GF-D8 (cell line): ENCODE measurements at regions not wholly inside any gene's neighbourhood (a gene's known extent, or its start where the extent isn't known, plus 50 kb on each side); places are given as distances from the start of the nearest gene placed in this dataset.

ENCODE experiments used
- DNase-seq: peaks from one replicate; lab custom pipeline; 2025; lab: John Stamatoyannopoulos, UW

DNA sequence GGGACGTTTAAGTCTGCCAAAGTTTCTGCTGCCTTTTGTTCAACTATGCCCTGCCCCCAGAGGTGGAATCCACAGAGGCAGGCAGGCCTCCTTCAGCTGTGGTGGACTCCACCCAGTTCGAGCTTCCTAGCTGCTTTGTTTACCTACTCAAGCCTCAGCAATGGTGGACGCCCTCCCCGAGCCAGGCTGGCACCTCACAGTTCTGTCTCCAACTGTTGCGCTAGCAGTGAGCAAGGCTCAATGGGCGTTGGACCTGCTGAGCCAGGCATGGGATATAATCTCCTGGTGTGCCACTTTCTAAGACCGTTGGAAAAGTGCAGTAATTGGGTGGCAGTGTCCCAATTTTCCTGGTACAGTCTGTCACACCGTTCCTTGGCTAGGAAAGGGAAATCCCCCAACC lies 444.7 kb downstream of the FLRT2 start:
- DNase-seq = no peak

DNA sequence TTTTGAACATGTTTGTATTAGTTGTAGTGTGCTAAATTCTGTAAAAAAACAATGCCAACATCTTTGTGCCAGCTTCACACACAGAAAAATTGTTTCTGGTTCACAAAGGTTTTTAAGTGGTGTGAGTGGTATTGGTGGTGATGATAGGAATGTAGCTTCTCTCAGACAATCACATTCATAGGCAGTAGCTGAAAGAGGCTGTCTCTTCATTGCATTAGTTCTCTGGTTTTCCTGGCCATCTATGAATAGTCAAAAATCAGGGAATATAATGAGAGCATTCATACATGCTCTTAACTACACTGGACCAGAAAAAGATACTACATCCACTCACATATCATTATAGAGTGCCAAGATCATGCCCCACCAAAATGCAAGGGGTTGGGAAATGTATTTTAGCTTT lies 433.5 kb downstream of the FLRT2 start:
- no peak for DNase-seq

DNA sequence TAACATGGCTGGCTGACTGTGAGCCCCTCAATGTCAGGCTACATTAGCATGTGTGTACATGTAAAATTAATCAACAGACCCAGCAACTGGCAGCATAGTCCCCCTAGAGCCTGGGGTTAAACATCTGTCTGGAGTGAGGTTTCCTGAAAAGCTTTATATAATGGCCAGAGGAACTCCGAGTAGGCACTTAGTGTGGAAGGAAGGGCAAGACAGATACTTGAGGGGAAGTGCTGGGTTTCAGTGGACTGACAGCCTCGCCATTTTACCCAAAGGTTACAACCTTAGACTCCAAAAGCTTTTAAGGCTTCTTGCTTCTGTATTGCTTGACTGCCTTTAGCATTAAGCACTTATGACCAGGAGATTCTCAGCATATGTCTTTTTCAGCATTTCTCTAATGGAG lies 430.8 kb downstream of the FLRT2 start:
- no peak for DNase-seq

DNA sequence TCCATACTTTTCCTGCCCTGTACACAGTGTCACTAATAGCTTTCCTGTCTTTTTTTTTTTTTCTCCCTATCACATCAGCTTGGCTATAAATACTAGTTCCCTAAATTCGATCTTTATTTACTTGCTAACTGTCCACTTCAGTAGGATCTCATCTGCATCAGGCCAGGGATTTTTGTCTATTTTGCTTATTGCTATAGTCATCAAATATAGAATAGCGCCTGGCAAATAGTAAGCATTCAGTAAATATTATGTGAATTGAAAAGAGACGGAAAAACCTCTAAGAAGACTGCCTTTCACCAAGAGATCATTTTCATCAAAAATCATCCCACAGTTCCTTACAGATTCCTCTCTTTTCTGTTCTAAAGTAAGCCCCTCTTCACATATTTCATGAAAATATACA lies 429.1 kb downstream of the FLRT2 start:
- no peak for DNase-seq

DNA sequence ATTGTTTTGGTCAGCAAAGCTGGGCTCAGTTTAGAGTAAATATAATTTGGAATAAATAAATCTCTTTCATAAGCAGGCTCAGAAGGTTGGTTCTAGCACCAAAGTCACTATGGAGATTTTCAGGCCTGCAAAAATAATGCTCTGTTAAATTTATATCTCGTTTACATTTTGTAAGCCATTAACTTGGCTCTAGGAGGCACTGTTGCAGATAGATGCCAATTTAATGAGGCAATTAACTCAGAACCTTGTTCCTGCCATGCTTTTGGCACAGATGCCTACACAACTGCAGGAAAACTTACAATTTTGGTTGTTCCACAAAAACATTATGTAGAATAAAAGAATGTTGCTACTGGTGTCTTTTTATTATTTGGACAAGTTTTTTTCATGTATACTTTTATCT lies 428.1 kb downstream of the FLRT2 start:
- DNase-seq = no peak

DNA sequence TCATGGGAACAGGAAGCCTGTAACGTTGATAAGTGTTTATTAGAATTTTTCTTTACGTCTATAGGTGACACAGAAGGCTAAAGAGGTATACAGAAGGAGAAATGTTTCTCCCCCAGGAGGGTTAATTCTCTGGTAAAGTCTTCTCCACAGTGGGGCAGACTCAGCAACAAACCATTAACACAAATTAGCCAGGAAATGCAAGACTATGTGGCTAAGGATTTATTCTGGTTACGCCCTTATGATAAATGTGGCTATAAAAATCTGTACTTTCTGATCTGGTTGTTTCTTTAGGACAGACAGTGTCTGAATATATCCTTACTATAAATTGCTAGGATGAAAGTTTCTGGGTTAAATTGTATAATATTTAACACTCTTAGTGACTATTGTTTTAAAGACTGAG lies 423.3 kb downstream of the FLRT2 start:
- no peak for DNase-seq

DNA sequence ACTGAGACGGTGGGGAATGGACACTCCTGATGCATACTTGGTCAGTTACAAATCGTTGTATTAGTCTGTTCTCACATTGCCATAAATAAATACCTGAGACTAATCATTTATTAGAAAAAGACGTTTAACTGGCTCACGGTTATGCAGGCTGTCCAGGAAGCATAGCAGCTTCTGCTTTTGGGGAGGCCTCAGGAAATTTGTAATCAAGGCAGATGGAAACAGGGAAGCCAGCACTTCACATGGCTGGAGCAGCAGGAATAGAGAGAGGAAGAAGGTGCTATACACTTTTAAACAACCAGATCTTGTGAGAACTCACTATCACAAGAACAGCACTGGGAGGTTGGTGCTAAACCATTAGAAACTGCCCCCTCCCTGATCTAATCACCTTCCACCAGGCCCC lies 418.2 kb downstream of the FLRT2 start:
- DNase-seq = peak; percentile 16

DNA sequence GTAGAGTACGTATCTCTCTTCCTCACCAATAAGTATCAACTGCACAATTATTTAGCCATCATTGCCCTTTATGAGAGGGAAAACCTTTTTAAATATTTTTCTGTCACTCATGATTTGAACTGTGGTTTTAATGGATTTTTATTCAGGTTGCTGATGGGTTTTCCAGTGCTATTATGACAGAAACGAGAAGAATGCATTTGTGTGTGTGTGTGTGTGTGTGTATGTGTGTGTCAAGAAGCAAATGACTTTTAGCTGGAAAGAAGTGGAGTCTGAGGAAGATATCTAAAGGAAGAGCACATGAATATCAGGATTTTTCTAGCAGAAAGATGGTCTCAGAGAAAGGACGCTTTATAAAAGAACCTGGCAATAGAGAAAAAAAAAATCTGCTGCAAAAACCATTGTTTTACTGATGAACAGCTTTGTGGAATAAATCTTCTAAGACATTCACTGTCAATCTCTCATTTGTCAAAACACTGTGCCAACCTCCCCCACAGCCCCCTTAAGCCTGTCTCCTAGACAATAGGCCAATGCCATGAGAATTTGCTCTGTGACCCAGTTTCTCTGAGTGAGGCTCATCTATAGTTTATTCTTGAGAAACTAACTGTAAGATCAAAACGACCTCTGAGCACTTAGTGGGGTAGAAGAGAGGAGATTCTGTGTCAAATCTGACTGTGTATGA lies 417.7 kb downstream of the FLRT2 start:
- no peak for DNase-seq

DNA sequence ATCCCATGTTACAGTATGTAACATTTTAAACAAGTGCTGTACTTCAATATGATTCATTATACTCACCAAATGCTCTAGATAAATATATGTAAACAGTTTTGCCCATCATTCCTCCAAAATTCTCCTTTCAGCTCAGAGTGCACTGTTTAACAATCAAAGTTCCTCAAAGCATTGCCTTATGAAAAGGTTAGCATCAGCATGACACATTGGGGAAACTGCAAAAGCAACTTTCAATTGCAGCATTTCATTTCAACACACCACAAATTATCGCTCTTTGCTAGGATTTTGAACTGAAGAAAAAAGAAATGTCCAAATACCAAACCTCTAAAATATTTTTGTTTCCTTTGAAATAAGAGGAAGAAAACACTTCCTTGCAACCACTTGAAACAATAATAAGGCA lies 413.2 kb downstream of the FLRT2 start:
- no peak for DNase-seq

DNA sequence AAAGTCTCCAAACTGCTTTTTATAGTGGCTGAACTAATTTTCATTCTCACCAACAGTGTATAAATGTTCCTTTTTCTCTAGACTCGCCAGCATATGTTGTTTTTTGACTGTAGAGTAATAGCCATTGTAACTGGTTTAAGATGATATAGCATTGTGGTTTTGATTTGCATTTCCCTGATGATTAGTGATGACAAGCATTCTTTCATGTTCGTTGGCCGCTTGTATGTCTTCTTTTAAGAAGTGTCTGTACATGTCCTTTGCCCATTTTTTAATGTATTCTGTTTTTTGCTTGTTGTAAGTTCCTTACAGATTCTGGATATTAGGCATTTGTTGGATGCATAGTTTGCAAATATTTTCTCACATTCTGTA lies 404.9 kb downstream of the FLRT2 start:
- DNase-seq = no peak

DNA sequence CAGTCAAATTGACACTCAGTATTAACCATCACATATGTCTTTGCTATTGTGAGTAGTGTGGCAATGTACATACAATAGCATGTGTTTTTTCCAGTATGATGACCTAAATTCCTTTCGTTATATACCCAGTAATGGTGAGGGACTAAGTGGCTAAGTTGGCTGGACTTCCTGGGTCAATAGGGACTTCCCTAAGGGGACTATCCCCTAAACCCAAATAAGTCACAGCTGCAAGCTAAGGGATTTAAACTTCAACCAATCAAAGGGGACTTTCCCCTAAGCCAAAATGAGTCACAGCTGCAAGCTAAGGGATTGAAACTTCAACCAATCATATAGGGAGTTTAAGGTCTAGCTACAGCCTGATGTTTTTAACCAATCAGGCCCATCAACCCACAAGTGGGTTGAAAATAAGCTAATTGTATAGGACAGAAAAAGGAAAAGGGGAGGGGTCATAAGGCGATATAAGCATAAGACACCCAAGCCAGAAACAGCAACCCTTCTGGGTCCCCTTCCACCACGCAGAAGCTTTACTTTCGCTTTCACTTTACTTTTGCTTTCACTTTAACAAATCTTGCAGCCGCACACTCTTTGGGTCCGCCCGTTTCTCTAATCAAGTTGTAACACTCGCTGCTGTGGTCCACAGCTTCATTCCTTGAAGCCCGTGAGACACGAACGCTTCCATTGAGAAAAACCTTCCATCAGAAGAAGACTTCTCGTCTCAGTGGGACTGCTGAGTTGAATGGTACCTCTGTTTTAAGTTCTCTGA lies 404.4 kb downstream of the FLRT2 start:
- DNase-seq = no peak

DNA sequence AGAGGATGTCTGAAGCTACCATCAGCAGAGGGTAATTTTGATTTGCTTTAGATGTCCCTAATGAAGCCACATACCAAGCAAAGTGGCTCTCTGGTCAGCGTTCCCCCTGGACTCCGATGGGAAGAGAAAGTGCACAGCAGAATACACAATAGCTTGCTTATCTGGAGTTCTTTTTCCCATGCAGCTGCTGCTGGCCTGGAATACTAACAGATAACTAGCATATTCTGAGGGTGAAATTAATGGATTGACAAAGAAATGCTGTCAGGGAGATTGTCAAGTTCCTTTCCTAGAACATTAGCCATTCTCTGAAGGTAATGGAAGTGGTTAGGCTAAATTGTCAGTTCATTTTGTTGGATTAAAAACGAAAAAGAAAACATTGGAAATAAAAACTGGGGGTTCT lies 391.3 kb downstream of the FLRT2 start:
- DNase-seq = no peak

DNA sequence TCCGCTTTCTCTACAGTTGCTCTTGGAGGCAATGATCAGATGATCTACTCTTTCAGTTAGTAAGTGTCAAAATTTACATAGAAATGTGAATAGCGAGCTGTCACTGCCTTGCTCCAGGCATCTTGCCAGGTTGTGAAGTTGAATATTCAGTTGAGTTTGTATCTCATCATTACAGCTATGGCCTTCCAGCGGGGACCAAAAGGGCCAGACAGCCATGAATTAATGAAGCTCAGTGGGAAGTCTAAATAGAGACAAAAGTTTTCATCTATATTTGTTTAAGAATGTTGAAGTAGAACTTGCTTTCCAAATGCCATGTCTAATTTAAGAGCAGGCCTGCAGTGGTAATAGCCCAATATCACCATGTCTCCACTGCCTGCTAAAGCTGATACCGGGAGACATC lies 387.8 kb downstream of the FLRT2 start:
- no peak for DNase-seq

DNA sequence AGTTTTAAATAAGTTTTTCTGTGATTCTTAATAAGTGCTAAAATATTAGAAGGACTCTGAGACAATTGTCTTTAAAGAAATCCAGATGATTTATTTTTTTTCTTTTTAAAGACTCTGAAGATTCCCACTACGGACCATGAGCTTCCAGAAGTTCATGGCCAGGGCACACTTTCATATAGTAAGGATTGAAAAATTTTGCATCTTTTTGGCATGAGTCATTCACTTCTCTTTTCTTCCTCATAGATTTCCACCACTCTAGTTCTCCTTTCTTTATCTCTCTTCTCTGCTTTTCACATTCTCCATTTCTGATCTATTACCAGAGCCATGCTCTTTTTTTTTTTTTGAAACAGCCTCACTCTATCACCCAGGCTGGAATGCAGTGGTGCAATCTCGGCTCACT lies 385.8 kb downstream of the FLRT2 start:
- no peak for DNase-seq

DNA sequence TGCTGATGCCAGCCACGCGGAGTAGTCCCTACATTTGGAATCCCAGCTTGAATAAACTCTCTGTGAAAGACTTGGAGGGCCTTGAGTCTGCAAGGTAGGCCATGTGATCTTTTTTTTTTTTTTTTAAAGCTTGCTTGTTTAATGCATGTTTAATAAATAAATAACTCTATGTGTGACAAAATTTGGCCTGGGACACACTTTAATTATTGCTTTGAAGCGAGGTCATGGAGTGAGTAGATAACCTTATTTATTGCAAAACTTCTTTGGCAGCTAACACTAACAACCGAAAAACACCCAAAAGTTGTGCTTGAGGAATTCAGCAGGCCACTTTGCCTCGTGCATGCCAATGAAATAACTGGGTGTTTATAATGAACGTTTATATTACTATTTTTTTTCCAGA lies 382.2 kb downstream of the FLRT2 start:
- DNase-seq = no peak

DNA sequence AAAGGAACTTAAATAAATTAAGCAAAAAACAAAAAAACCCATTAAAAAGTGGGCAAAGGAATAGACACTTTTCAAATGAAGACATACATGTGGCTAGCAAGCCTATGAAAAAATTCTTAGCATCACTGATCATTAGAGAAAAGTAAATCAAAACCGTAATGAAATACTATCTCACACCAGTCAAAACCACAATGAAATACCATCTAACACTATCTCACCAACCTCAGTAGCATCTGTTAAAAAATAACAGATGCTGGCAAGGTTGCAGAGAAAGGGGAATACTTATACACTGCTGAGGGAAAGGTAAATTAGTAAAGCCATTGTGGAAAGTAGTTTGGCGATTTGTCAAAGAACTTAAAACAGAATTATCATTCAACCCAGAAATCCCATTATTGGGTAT lies 381.1 kb downstream of the FLRT2 start:
- no peak for DNase-seq

DNA sequence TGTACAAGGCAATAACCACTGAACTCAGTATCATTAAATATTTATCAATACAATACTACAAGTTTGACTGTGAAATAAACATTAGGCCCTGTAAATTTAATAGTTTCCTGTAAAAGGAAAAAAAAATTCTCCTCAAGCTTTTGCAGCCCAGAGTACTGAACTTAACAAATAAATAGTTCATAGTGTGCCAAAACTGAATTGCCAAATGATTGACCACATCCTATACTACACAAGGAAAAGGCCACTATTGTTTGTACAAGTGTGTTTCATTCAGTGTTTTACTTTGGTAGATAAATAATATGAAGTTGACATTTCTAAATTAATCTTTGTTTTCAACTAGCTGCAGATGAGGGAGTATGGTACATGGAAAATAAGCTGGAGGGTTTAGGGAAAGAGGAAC lies 379.6 kb downstream of the FLRT2 start:
- DNase-seq = no peak

DNA sequence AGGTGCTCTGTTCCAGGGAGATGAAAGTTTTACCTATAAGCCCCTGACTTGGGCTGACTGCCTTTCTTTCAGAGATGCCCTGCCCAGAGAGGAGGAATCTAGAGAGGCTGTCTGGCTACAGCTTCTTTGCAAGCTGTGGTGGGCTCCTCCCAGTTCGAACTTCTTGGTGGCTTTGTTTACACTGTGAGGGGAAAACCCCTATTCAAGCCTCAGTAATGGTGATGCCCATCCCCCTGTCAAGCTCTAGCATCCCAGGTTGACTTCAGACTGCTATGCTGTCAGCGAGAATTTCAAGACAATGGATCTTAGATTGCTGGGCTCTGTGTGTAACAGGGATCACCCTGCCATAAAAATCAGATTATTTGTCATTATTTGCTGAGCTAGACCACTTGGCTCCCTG lies 377.6 kb downstream of the FLRT2 start:
- DNase-seq = no peak

DNA sequence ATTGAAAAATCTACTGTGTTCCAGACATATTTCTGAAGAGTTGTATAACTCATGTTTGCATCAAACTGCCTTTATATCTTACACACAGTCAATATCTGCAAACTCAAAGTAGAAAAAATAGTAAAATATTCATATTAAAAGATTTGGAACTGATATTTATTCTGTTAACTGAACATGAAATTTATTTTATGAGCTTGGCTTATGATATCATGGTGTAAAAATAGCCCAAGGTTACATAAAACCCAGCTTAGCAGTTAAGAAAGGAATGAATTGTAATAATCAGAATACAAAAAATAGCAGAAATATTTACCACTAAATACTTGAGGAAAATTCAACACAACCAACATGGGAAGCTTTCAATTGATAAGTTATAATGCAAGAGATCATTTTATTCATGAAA lies 367.9 kb downstream of the FLRT2 start:
- DNase-seq = no peak

DNA sequence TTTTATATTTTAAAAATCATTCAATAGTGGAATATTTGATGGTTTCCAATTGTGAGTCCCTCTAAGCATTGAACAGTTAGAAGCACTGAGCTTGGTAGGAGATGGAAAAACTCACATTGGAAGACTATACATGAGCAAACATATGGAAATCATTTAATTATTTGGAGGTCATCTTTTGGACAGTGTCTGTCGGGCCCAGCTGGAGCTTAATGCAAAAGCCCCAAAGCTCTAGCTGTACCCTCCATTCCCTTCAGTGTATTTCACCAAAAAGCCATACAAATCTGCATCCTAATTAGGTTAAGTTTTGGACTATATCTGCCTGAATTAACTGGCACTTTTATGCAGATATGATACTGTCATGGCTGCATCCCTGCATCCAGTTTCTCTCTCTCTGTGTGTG lies 365.7 kb downstream of the FLRT2 start:
- no peak for DNase-seq

DNA sequence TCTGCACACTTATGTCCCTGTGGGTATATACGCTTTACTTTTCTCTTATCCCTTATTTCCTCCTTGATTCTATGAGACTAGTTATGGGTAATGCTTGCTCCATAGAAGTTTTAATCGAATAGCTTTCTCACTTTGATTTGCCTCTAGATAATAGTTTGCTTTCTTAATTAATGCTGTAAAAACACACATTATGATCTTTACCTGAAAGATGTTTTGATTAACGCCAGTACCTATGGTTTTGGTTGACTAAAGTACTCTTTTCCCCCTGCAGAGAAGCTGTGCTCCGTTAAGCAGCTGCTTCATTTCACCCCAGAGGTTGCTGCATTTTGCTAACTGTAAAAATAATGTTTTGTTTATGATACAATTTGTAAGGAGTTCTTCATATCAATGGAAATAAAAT lies 362.3 kb downstream of the FLRT2 start:
- no peak for DNase-seq

DNA sequence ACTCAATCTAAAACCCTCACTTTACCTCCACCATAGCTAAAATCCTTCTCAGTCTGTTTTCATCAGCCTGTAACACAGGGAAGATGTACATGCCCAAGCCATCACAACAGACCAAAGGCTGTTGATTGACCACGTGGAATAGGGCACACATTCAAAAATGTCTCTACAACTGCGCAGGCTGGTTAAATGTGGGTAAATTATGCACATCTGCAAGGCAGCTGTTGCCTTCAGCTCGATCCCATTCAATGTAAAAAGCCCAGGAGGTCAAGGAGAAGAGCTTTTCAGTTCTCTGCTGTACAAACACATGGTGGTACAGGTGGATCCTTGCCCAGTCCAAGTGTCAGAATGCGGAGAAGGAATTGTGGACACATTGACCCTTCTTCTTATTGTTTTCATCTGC lies 354.0 kb downstream of the FLRT2 start:
- no peak for DNase-seq

DNA sequence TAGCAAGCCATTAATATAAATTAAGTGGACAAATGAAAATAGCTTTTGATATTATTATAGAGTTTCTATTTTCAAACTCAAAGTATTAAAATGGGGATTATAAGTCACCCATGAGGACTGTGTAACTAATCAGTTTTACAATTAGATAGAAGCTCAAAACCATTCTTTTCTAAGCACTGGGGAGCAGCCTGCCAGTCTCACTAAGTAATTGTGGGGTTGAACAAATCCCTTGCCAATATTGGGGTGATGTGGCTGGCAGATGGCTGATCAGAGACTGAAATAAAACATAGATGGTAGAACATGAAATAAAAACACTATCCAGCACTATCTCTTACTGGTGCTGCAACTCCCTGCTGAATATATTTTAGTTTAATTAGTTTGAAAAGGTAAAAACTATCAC lies 353.2 kb downstream of the FLRT2 start:
- no peak for DNase-seq

DNA sequence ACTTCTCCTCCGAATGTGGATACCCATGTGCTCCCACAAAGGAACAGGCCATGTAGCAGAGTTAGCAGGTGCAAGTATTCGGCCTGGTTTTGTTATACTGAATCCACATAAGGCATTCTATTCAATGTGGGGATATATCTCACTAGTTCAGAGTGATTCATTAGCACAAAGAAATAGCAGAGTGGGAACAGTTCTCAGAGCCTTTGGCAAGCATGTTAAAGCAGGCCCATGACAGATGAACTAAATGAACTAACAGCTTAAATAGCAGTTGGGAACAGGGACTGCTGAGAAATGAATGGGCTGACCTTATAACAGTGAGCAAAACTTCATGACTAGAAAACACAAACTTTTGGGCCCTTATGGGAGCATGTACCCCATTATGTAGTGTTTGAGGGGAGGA lies 352.0 kb downstream of the FLRT2 start:
- DNase-seq = no peak
